GM21737 (cell line): ENCODE measurements at regions not wholly inside any gene's neighbourhood (a gene's known extent, or its start where the extent isn't known, plus 50 kb on each side); places are given as distances from the start of the nearest gene placed in this dataset.
"Not testable (repeated sequence)": the region's sequence is repeated elsewhere in the genome, so short reads cannot be mapped to it uniquely, and the experiment has no call there.

Experiments
- ATAC-seq: cut with Tn5 transposase; IDR thresholded peaks from one replicate; pipeline ENCODE4 v1.9.1; 2021; ENCODE audit warnings: mild to moderate bottlenecking, moderate library complexity; ENCODE audit not compliant: unreplicated experiment

DNA sequence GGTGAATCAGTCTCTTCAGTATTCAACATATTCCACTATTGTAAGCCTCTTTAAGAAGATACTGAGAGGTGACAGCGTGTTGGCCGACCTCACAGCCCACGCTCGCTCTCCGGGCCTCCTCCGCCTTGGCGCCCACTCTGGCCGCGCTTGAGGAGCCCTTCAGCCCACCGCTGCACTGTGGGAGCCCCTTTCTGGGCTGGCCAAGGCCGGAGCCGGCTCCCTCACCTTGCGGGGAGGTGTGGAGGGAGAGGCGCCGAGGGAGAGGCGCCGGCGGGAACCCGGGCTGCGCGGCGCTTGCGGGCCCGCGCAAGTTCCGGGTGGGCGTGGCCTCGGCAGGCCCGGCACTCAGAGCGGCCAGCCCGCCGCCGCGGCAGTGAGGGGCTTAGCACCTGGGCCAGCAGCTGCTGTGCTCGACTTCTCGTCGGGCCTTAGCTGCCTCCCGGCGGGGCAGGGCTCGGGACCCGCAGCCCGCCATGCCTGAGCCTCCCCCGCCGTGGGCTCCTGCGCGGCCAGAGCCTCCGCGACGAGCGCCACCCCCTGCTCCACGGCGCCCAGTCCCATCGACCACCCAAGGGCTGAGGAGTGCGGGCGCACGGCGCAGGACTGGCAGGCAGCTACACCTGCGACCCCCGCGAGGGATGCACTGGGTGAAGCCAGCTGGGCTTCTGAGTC lies 306.4 kb downstream of the SEMA3D start:
- ATAC-seq = not testable (repeated sequence)

DNA sequence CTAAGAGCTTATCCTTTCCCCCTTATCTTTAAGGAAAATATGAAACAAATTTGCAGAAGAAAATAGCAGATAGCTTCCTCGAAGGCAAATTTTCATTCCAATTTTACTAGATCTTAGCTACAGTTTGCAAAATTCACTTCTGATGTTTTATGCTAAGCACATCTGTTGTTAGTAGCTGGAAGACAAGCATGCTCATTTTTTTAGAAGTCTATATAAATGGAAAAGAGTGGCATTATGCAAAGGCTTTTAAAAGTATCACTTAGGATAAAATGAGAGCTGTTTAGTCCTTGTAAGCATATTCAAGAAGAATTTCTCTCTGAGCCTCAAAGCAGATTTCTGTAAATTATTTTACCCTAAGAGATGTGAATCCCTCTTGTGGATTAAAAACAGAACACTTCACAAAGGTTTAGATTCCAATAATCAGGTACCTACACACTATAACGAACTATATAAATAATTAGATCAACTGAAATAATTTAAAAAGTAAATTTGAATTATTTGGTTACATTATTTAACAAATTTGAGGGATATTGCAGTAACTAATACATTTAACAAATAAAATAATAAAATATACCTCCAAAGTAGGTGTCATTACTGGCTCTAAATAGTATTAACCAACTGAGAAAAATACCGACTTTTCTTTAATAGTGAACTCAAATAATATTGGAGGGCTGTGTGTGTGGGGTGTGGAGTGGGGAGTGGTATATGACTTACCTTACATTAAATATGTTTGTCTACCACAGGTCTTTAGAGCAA lies 307.1 kb downstream of the SEMA3D start:
- ATAC-seq = no peak

DNA sequence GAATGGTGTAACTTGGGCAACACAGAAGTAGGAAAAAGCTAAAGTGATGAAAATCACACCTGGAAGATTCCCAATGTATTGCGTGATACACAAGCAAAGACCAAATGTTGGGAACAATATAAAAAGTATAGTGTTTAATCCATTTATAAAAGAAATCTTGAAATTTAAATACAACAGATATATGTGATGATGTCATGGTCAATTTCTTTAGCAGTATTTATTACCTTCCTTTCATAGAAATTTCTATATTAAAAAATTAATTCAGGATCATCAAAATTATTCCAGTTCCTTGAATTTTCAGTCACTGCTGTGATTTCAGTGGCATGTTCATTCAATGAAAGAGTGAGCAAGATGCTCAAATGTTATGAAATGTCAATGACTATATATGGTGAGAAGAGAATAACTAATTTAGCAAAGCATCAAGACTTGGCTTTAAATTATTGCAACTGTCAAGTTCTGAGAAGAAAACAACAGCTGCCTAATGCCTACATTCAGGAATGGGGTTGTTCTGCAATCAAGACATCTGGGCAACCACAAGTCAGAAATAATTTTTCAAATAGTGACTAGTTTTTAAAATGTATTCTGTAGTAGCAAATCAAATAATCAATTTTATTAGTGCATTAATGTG lies 308.8 kb downstream of the SEMA3D start:
- no peak for ATAC-seq

DNA sequence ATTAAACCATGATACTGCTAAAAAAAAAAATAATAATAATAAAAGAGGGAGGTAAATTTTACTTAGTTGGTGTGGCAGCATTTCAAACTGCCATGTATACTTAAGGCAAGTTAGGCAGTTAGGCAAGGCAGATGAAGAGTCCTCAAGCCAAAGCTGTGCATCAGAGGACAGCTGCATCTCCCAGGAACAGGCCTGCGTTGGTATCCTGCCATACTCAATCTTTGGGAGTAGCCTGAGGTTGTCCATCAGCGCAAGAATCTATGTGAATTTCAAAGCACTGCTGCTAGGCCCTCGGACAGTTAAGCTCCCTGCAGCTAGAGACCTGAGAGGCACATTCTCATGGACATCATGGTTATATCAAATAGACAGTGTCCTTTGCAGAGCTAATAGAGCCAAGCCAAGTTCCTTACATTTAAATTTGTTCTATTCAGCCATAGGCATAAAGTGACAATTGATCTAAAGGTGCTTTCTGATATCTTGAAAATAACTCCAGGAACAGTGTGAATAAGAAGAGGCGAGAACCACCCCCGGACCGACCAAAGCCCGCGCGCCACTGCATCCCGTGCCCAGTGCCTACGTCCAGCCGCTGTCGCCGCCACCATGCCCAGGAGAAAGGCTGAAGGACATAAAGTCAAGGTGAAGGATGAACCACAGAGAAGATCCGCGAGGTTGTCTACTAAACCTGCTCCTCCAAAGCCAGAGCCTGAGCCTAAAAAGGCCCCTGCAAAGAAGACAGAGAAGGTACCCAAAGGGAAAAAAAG lies 310.6 kb downstream of the SEMA3D start:
- no peak for ATAC-seq

DNA sequence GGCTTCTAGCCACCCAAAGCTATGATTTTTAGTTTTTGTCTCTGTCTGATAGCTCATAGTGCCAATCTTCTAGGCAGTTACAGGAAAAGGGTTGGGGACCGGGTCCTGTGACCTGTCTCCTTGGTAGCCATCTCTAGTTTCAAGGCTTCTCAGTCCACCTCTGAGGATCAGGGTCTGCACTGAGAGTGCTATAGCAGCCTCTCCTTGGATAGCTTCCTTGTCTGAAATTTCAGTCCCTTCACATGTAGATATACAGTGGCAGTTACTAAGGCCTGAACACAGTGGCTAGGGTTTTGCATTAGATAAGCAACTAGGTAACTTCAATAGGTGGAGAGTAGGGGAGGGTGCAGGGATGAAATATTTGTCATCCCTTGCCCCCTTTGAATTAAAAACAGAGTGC lies 321.3 kb downstream of the SEMA3D start:
- no peak for ATAC-seq

DNA sequence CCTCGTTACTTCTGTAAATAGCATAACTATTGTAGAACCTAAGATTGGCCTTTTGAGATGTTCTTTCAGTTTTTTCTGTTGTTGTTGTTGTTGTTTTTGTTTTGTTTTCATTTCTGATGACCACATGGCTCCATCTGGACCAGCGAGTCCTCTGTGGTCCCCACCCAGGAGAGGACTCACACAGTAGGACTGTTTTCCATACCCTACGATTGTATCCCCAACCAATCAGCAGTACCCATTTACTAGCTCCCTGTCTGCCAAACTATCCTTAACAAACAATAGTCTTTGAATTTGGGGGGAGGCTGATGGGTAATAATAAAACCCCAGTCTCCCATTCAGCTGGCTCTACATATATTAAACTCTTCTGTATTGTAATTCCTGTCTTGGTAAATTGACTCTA lies 329.5 kb downstream of the SEMA3D start:
- ATAC-seq = no peak

DNA sequence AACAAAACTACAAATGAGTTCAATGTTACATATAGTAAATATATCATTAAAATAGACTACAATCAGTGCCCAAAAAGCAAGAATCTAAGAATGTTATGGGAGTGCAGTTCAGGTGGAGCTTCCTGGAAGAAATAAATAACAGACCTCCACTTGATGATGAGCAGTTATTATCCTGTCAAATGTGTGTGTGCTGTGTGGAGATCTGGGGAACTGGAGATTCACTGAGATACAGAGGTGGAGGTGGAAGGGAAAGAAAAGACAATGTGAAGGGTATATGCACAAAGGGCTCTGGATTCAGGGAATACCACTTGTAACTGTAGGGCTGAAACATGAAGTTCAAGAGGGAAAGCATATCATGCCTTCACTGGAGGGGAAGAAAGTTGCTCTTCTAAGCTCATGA lies 331.1 kb downstream of the SEMA3D start:
- no peak for ATAC-seq

DNA sequence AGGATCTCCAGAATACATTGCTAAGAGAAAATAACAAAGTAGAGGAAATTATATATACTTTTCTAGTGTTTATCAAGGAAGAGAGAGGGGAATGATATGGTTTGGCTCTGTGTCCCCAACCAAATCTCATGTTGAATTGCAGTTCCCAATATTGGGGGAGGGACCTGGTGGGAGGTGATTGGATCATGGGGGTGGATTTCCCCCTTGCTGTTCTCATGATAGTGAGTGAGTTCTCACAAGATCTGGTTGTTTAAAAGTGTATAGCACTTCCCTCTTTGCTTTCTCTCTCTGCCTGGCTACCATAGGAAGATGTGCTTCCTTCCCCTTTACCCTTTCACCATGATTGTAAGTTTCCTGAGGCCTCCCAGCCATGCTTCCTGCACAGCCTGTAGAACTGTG lies 337.9 kb downstream of the SEMA3D start:
- not testable (repeated sequence) for ATAC-seq

DNA sequence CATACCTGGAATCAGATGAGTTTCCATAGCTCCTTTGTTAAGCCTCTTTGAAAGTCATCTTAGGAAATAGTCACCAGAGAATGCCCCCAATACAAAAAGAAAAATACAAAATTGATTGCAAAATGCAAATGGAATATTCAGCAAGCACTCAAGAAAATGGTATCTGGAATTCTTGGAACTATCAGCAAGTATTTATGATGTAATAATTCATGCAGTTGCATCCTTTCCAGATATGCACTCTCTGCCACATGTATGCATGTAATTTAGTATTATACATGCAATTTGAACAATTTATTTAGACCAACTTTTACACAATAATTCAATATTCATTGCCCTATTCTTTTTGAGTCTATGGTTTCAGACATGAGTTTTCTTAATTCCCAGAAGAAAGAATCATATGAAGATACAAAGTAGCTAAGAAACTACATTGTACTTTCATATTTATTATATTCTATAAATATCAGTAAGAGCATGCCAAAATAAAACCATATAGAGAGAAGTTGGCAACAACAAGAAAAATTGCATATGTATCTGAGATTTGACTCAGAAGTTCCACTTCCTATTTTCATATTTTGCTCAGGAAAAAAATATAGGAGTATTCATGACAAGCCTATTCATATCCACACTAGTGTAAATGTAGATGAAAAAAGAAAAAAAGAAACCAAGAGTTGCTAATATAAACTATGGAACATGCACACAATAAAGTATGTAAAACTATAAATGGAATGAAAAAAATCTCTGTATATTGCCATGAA lies 338.5 kb downstream of the SEMA3D start:
- no peak for ATAC-seq

DNA sequence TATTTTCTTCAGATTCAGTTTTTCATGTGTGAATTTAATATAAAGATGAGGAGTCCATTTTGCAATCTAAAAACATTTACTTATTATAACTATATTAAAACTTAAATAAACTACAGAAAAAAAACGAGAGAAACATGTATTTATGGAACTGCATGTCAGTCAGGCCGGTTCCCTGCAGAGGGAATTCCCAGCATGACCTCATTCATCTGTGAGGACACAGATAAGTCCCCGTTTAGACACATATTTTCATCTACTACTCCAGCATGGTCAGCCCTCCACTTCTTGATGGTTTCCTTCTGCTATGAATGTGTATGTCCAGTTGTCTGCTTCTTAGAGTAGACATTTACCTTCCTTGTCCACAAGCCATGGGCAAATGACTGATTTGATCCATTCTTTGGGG lies 339.1 kb downstream of the SEMA3D start:
- no peak for ATAC-seq

DNA sequence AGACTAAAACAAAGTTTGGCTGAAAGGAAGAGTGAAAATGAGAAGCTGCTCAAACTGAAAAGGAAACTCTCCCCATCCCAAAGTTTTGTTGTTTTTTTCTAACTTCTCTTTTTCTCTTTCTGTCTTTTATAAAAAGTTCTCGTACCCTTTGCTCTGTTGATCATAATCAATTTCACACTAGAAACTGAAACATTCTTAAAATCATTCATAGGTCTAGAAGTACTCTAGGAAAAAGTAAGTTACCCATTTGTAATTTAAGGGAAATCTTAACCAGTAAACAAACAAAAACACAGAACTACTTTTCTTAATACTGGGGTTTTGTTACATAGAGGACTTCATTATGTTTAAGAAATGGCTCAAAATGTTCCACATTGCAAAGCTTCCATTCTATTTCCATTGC lies 339.8 kb downstream of the SEMA3D start:
- ATAC-seq = no peak

DNA sequence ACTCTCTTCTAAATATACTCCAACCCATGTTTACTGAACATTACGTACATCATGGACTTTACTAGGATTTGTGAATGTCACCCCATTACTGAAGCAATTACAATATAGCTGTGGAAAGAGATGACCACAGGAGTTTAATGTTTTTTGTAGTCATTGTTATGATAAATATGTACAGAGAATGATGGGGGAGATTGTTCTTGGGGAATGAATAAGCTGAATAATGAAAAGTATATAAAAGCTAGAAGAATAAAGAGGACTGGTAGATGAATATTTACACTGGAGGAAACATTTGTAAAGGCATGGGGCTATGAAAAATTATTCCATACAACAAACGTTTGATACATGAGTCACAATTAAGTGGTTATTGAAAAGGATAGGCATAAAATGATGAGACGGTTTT lies 340.9 kb downstream of the SEMA3D start:
- ATAC-seq = no peak

DNA sequence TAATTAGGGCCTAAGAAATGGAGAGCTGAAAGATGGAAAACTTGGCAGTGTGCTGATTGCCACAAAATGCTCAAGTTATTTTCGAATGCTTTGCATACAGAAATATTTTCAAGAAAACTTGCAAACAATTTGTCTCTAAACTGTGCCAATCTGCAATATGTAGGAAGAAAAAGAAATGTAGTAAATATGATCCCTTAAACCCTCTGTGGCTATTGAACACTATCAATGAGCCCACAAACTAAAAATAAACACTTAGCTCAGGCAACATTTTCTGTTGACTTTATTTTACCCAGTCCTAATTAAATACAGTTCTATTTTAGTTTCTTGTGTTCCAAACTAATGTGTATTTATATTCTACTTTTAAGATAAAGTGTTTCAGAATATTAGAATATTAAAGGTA lies 342.1 kb downstream of the SEMA3D start:
- ATAC-seq = no peak

DNA sequence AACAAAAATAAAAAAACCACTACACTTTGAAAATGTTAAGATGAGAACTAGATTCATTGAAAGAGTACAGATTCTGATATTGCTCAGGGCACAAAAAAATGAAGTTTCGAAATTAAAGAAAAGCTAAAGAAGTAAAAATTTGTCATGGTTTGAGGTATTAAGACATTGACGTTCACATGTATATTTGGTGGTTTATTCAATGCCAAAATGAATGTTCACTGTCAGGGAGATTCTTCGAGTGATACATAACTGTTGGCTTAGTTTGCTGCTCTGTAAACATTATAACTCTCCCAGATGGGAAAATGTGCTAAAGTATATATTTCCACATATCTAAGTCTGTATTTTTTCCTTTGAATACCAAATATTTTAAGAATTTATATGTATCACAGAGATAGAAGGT lies 345.0 kb downstream of the SEMA3D start:
- no peak for ATAC-seq

DNA sequence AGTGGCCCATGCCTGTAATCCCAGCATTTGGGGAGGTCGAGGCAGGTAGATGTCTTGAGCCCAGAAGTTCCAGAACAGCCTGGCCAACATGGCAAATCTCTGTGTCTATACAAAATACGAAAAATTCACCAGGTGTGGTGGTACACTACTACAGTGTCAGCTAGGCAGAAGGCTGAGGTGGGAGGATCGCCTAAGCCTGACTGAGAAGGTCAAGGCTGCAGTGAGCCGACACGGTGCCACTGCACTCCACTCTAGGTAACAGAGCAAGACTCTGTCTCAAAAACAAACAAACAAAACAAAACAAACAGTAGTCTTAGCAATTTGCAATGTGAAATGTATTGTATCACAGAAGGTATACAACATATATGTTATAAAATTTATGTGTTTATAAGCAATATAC lies 348.0 kb downstream of the SEMA3D start:
- ATAC-seq = no peak

DNA sequence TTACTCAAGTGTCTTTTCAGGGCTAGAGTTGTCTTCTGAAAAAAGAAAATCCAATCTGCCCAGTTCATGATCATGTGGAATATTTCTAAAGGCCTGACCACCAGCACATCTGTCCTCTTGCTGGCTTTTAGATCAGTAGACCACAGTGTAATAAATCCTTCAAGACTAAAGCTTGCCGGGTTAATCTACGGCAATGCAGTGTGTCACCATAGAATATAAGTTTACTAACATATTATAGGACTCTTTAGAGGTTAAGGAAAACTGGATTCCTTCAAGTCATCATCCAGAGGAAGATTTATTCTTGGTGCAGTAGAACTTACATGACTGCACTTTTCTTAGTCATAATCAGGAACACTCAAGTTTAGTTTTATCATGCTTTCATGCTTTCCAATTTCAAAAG lies 349.5 kb downstream of the SEMA3D start:
- no peak for ATAC-seq

DNA sequence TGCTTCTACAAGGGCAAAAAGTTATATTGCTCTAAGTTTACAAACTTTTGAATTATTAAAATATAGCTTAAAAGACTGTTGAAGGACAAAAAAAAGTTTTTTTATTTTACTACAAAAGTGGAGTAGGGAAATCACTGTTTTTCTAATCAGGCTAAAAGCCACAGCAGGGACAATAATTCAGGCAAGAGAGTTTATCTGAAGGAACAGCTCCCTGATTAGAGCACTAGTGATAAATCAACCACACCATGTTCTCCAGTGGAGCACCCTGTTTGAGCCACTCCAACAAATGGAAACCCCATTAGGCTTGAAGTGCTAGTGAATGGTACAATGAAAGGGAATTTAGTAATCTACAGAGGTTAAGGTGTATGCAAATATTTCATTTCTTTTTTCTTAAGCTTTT lies 357.1 kb downstream of the SEMA3D start:
- no peak for ATAC-seq

DNA sequence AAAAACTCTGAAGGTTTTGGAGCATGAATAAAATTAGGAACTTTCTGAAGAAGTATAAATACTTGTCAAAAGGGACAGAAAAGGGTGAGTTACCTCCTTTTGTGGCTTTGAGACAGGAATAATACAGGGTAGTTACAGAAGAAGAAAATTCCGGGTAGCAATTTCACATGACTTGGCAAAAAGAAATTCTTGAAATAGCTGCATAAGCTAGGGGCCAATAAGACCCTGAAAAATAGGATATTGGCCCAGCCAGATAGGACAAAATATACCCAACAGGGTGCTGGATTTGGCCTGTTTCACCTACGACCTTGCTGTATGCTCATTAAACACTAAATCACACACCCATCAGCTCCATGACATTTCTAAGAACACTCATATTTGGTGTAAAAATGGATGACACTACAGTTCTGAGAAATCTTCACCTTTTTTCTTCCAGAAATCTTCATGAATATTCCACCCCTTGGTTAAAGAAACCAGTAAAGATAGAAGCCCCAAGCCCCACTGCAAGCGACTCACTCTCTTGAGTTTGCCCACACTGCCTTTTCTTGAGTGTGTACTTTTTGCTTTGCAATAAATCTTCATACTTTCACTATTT lies 362.7 kb downstream of the SEMA3D start:
- no peak for ATAC-seq

DNA sequence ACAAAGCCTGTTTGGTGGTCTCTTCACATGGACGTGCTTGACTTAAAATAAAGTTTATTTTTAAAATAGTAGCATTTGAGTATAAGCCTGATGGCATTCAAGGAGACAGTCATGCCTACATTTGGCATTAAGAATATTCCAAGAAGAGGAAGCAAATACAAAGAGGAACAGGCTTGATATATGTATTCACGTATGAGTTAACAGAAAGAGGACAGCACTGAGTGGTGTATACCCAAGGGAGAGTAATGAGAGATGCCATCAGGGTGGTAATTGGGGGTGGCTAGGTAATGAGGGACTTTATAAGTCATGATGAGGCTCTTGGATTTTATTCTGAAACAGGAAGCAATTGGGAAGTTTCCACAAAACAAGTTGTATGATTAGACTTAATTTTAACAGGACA lies 363.3 kb downstream of the SEMA3D start:
- no peak for ATAC-seq

DNA sequence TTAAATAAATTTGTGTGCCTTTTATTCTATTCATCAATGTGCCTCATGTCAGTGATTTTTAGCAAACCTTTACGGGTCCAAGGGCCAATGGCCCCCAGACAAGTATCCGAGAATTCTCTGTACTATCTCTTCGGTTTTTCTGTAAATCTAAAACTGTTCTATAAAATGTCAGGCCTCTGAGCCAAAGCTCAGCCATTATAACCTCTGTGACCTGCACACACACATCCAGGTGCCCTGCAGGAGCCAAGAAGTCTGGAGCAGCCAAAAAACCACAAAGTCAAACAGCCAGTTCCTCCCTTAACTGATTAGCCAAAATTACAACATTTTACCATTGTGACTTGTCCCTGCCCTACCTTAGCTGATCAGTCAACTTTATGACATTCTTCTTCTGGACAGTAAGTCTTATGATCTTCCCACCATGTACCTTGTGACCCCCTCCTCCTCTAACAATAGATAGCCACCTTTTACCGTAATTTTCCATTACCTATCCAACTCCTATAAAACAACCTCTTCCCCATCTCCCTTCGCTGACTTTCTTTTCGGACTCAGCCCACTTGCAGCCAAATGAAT lies 363.8 kb downstream of the SEMA3D start:
- no peak for ATAC-seq
